NB4 (cell line): ENCODE measurements at regions not wholly inside any gene's neighbourhood (a gene's known extent, or its start where the extent isn't known, plus 50 kb on each side); places are given as distances from the start of the nearest gene placed in this dataset.

Experiments used
- POLR2A ChIP-seq: IDR thresholded peaks from 2 replicates; pipeline ENCODE4 v1.6.1; 2011; ENCODE audit warnings: mild to moderate bottlenecking; ENCODE audit not compliant: insufficient read length; ENCODE audit errors: extremely low read depth
- TF ChIP-seq, protein P1 (sequence below): IDR thresholded peaks from one replicate; pipeline ENCODE4 v1.5.1; 2012; ENCODE audit warnings: low read depth, low read length

DNA sequence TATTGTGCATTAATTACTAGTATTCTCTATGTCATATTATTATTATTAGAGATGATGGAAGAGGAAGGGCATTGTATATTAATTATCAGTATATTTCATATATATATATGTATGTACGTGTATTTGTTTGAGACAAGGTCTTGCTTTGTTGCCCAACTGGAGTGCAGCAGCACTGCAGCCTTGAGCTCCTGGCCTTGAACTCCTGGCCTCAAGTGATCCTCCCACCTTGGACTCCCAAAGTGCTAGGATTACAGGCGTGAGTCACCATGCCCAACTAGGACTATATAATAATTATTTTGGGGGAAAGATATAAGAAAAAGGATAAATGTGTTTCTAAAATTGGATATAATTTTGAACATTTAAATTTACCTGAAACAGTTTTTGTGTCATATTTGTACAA lies 63.2 kb upstream of the USP24 start:
- TF ChIP-seq, protein P1, sequence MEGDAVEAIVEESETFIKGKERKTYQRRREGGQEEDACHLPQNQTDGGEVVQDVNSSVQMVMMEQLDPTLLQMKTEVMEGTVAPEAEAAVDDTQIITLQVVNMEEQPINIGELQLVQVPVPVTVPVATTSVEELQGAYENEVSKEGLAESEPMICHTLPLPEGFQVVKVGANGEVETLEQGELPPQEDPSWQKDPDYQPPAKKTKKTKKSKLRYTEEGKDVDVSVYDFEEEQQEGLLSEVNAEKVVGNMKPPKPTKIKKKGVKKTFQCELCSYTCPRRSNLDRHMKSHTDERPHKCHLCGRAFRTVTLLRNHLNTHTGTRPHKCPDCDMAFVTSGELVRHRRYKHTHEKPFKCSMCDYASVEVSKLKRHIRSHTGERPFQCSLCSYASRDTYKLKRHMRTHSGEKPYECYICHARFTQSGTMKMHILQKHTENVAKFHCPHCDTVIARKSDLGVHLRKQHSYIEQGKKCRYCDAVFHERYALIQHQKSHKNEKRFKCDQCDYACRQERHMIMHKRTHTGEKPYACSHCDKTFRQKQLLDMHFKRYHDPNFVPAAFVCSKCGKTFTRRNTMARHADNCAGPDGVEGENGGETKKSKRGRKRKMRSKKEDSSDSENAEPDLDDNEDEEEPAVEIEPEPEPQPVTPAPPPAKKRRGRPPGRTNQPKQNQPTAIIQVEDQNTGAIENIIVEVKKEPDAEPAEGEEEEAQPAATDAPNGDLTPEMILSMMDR, result no peak
- no peak for TF ChIP-seq POLR2A
